HG02678 (cell line): ENCODE measurements at regions not wholly inside any gene's neighbourhood (a gene's known extent, or its start where the extent isn't known, plus 50 kb on each side); places are given as distances from the start of the nearest gene placed in this dataset.
"Not testable (repeated sequence)": the region's sequence is repeated elsewhere in the genome, so short reads cannot be mapped to it uniquely, and the experiment has no call there.

ENCODE experiments used
- ATAC-seq: cut with Tn5 transposase; IDR thresholded peaks from one replicate; pipeline ENCODE4 v1.9.1; 2021; ENCODE audit warnings: mild to moderate bottlenecking, moderate library complexity; ENCODE audit not compliant: unreplicated experiment

- no peak for ATAC-seq
These were observed 937.6 kb downstream of the MCTP2 start for GRCh38 chr15:95168951-95169431.

- no peak for ATAC-seq
These were observed 938.4 kb downstream of the MCTP2 start for GRCh38 chr15:95169541-95170459.

GRCh38 chr15:95170561-95171380 lies 939.4 kb downstream of the MCTP2 start:
- no peak for ATAC-seq

- ATAC-seq, result no peak
These were observed 940.2 kb downstream of the MCTP2 start for GRCh38 chr15:95171564-95171963.

- no peak for ATAC-seq
These were observed 943.2 kb downstream of the MCTP2 start for GRCh38 chr15:95174301-95175259.

GRCh38 chr15:95175914-95176658 lies 944.7 kb downstream of the MCTP2 start:
- ATAC-seq, result no peak

- no peak for ATAC-seq
These were observed 945.6 kb downstream of the MCTP2 start for GRCh38 chr15:95176794-95177577.

- ATAC-seq, result no peak
These were observed 949.2 kb downstream of the MCTP2 start for GRCh38 chr15:95180530-95180929.

GRCh38 chr15:95182091-95182490 lies 950.7 kb downstream of the MCTP2 start:
- ATAC-seq, result no peak

- no peak for ATAC-seq
These were observed 961.6 kb downstream of the MCTP2 start for GRCh38 chr15:95192923-95193322.

- ATAC-seq, result no peak
These were observed 963.4 kb downstream of the MCTP2 start for GRCh38 chr15:95194746-95195145.

- no peak for ATAC-seq
These were observed 965.0 kb downstream of the MCTP2 start for GRCh38 chr15:95196176-95196915.

- no peak for ATAC-seq
These were observed 971.4 kb downstream of the MCTP2 start for GRCh38 chr15:95202569-95203349.

- ATAC-seq, result no peak
These were observed 973.7 kb downstream of the MCTP2 start for GRCh38 chr15:95205077-95205476.

- ATAC-seq, result not testable (repeated sequence)
These were observed 974.5 kb downstream of the MCTP2 start for GRCh38 chr15:95205830-95206229.

GRCh38 chr15:95208071-95208470 lies 976.7 kb downstream of the MCTP2 start:
- ATAC-seq, result no peak

- no peak for ATAC-seq
These were observed 977.6 kb downstream of the MCTP2 start for GRCh38 chr15:95208988-95209387.
